Kasumi-1 (cell line): ENCODE measurements at regions not wholly inside any gene's neighbourhood (a gene's known extent, or its start where the extent isn't known, plus 50 kb on each side); places are given as distances from the start of the nearest gene placed in this dataset.
"Not testable (repeated sequence)": the region's sequence is repeated elsewhere in the genome, so short reads cannot be mapped to it uniquely, and the experiment has no call there.

Experiments
- DNase-seq, 2 experiments: peaks; one replicate each; lab custom pipeline; 2025; lab: John Stamatoyannopoulos, UW

GRCh38 chr12:9336375-9337011 lies 128.3 kb upstream of the PZP start:
- not testable (repeated sequence) for DNase-seq

DNA sequence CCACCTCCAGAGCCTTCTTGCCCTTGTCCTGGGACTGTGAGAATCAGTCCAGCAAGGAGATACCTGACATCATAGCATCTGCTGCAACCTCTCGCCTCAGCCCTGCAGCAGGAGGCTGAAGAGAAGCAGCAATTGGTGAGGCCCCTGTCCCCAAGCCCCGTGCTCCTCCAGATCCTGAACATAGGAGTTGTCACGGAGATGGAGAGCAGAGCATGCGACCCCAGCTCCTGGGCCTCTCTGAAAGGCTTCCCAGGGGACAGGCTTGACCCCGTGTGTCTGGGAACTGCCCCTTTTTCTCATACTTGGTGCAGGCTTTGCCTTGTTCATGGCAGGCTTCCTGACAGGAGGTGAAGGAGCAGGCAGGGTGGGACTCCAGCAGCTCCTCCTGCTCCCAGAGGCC lies 127.7 kb upstream of the PZP start:
- no peak for DNase-seq

DNA sequence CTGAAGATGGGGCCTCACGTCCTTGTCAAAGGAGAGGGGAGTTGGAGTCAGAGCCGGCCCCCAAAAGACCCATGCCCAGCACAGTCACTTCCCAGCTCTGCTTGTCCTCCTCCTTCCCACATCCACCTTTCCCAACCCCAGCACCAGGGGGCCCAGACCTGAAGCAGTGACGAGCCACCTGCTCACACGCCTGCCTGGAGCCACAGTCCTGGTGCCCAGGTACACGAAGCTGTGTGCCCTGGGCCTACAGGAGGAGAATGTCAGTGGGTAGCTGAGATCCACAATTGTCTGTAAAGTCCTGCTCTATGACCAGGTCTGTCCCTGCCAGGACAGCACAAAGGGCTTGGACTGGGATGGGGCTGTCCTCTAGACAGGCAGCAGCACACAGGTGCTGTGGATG lies 126.8 kb upstream of the PZP start:
- no peak for DNase-seq

- no peak for DNase-seq
Observed at GRCh38 chr12:9334041-9334692, 126.0 kb upstream of the PZP start.

DNA sequence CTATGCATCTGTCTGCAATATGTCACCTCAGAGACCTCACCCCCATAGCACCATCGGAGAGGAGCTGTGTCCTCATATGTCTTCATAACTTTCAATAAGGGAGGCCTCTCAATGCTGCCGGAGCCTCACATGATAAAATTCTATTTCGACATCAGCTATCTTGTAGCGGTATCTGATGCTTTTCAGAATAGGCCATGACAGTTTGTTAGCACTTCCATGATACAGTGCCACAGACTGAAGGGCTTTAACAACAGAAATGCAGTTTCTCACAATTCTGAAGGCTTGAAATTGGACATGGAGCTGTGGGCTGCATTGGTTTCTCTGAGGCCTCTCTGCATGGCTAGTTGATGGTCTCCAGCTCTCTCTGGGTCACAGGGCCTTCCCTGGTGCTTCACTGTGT lies 125.0 kb upstream of the PZP start:
- no peak for DNase-seq

DNA sequence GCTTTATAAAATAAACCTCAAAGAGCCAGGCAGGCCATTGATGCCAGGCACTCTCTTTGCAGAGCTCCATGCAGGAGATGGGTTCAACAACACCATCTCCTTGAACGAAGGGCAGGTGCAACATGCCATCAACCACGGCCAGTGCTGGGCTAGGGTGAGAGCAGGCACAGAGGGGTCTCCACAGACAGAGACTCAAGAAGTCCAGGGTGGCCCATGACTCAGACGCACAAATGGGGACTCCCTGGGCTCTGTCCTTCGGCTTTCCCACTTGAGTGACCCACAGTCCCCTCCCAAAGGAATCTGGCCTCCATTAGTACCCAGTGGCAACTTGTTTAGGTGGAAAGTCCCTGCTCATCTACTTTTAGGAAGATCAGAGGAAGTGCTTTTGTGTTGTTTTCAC lies 124.4 kb upstream of the PZP start:
- no peak for DNase-seq

DNA sequence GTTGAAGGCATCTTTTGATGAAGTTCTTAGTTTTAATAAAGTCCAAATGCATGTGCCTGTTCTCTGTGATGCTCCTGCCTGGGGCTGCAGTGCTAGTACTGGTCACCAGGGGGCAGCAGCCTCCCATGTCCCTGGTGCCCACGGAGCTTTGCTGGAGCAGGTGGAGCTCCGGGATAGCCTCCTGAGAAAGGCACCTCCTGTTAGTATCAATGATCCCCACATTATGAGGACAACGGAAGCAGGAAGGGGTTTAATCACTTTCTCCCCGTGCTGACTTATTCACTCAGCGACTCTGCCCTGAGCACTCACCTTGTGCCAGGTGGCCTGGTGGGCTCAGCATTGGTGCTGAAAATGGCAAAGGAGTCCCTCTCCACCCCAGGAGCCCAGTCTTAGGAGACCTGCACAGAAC lies 123.0 kb upstream of the PZP start:
- DNase-seq: peak; percentile 31 to 36

DNA sequence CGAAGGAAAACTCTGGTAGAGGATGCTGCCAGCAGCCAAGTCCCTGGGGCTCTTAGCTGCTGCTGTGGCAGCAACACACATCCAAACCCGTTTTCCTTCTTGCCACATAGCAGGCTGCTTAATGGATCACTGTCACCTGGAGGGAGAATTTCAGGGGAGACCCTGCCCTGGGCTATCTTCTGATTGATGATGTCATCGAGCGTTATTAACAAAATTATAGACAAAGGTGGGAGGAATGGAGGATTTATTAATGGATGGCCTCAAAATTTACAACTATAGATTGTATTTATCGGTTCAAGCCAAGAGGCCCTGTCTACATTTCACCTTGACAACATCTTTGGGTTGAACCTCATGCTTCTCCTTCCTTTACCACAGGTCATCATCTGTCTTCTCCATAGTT lies 120.8 kb upstream of the PZP start:
- no peak for DNase-seq

DNA sequence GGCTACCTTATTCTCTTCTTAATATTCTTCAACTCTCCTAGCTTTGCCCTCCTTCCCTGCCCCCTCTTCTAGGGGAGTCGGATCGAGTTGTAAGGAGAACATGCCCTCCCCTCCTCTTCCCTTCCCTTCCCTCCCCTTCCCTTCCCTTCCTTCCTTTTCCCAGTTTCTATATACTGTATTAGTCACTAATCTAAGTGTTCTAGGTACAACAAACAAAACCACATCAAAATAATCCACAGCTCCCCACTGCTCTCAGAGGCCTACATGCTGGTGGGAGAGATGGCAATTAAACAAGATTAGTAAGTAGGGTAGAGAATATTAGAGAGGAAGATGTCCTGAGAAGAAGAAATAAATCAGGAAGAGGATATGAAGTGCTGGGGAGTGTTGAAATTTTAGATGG lies 119.9 kb upstream of the PZP start:
- no peak for DNase-seq

- DNase-seq: no peak
Observed at GRCh38 chr12:9327320-9327719, 119.1 kb upstream of the PZP start.

GRCh38 chr12:9326849-9327248 lies 118.7 kb upstream of the PZP start:
- not testable (repeated sequence) for DNase-seq

GRCh38 chr12:9326085-9326484 lies 117.9 kb upstream of the PZP start:
- no peak for DNase-seq

- DNase-seq: no peak
Observed at GRCh38 chr12:9325471-9325870, 117.3 kb upstream of the PZP start.

DNA sequence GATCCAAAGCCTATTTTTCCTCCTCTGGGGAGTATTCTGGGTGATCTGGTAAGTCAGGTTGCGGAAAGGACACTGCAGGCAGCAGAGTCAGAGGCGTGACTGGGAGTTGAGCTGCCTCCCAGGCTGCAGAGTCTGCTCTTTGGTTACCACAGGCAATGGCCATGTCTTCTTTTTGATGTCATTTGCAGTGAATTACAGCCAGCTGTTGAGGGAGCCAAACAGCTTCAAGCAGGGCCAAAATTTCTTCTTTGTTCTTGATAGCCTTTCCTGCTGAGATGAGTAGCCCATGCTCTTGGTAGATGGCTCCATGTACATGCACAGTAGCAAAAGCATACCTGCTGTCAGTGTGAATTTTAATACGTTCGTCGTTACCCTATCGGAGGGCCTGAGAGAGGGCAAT lies 116.6 kb upstream of the PZP start:
- no peak for DNase-seq

GRCh38 chr12:9323144-9323681 lies 115.0 kb upstream of the PZP start:
- DNase-seq: no peak

- DNase-seq: no peak
Observed at GRCh38 chr12:9319842-9320173, 111.6 kb upstream of the PZP start.

GRCh38 chr12:9319044-9319841 lies 111.0 kb upstream of the PZP start:
- DNase-seq: no peak

GRCh38 chr12:9313479-9313878 lies 105.3 kb upstream of the PZP start:
- DNase-seq: not testable (repeated sequence)

- not testable (repeated sequence) for DNase-seq
Observed at GRCh38 chr12:9312406-9313392, 104.5 kb upstream of the PZP start.

- DNase-seq: not testable (repeated sequence)
Observed at GRCh38 chr12:9311454-9311853, 103.3 kb upstream of the PZP start.

DNA sequence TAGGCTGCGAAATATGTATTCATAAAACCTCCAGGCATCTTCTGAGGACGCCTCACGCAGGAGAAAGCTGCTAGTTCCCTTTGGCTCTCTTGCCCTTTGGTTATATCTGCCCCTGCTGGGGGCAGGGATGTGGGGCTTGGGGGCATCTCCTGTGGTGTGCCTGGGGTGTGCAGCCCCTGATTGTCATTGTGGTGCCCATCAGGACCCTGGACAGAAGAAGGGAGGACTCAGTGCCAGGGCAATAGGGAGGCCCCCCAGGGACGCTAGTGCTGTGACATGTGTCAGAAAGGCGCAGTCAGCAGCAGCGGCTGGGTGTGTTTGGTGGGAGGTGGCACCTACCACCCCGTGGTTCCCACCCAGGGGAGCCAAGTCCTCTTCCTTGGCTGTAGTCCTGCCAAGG lies 102.5 kb upstream of the PZP start:
- not testable (repeated sequence) for DNase-seq

GRCh38 chr12:9309749-9310148 lies 101.6 kb upstream of the PZP start:
- not testable (repeated sequence) for DNase-seq
